IMR-90 (cell line): ENCODE measurements at regions not wholly inside any gene's neighbourhood (a gene's known extent, or its start where the extent isn't known, plus 50 kb on each side); places are given as distances from the start of the nearest gene placed in this dataset.
A peak's percentile ranks its signal among the peaks of the same experiment; 100 is the strongest.

Experiments
- ATAC-seq: fragments of 200-7000 bp; cut with Tn5 transposase; 2 replicates; pipeline ENCODE4 v1.9.1; 2020; ENCODE audit warnings: low read depth, mild to moderate bottlenecking, moderate library complexity
- BruUV-seq: library from RNA; stranded (reverse); fragments of 400-500 nt; replicated peaks from 2 replicates; lab custom pipeline; 2021; lab: Mats Ljungman, UMichigan
- CTCF ChIA-PET: fragments of 300-600 bp; formaldehyde crosslinking; extraction: SDS; loops from one replicate; lab custom pipeline; 2021; ENCODE audit warnings: antibody characterized with exemption; lab: Yijun Ruan, JAX
- POLR2A ChIA-PET: fragments of 300-600 bp; sonication (Branson Sonifier 250); formaldehyde crosslinking; loops from one replicate; lab custom pipeline; 2022; ENCODE audit warnings: antibody characterized with exemption; ENCODE audit not compliant: unreplicated experiment; lab: Charles Lee
- DNase-seq: peaks from one replicate; pipeline ENCODE4 v3.0.0; 2013
- H2AFZ ChIP-seq: replicated peaks from 2 replicates; pipeline ENCODE3; 2013; ENCODE audit warnings: low read length, mild to moderate bottlenecking; ENCODE audit not compliant: poor library complexity
- H2AK5ac ChIP-seq: 2 replicates; pipeline ENCODE4 v1.6.1; 2013; ENCODE audit warnings: low read depth, low read length, inconsistent platforms
- H2AK9ac ChIP-seq: replicated peaks from 2 replicates; pipeline ENCODE3; 2013; ENCODE audit warnings: mild to moderate bottlenecking, low read depth, low read length, moderate library complexity; ENCODE audit not compliant: poor library complexity
- H2BK120ac ChIP-seq: 2 replicates; pipeline ENCODE4 v1.6.1; 2013; ENCODE audit warnings: low read depth, low read length, inconsistent platforms
- H2BK15ac ChIP-seq: 3 replicates; pipeline ENCODE4 v1.6.1; 2013; ENCODE audit warnings: low read depth, low read length, inconsistent platforms
- H2BK20ac ChIP-seq: 2 replicates; pipeline ENCODE4 v1.6.1; 2013; ENCODE audit warnings: low read depth, mild to moderate bottlenecking, inconsistent platforms, low read length, moderate library complexity
- H2BK5ac ChIP-seq: 2 replicates; pipeline ENCODE4 v1.6.1; 2013; ENCODE audit warnings: mild to moderate bottlenecking, low read depth, low read length, inconsistent platforms; ENCODE audit not compliant: poor library complexity, severe bottlenecking
- H3K14ac ChIP-seq: replicated peaks from 2 replicates; pipeline ENCODE4 v1.6.1; 2013; ENCODE audit warnings: low read depth, low read length, inconsistent platforms
- H3K18ac ChIP-seq: 2 replicates; pipeline ENCODE4 v1.6.1; 2013; ENCODE audit warnings: low read depth, low read length, control low read depth
- H3K23ac ChIP-seq: 2 replicates; pipeline ENCODE4 v1.6.1; 2013; ENCODE audit warnings: low read depth, low read length, inconsistent platforms
- H3K27ac ChIP-seq: 2 replicates; pipeline ENCODE4 v1.5.1; 2013; ENCODE audit warnings: mild to moderate bottlenecking, control low read depth, low read length; ENCODE audit not compliant: insufficient read depth
- H3K27me3 ChIP-seq: 2 replicates; pipeline ENCODE4 v1.6.1; 2013; ENCODE audit warnings: low read length; ENCODE audit not compliant: control insufficient read depth, insufficient read depth
- H3K36me3 ChIP-seq: 2 replicates; pipeline ENCODE4 v1.6.1; 2013; ENCODE audit warnings: low read length, mixed read lengths; ENCODE audit not compliant: control insufficient read depth, insufficient read depth
- H3K4ac ChIP-seq: 2 replicates; pipeline ENCODE4 v1.6.1; 2013; ENCODE audit warnings: low read depth, low read length, inconsistent platforms
- H3K4me1 ChIP-seq: 2 replicates; pipeline ENCODE4 v1.6.1; 2013; ENCODE audit warnings: low read length, mixed read lengths; ENCODE audit not compliant: control insufficient read depth, insufficient read depth
- H3K4me2 ChIP-seq: 2 replicates; pipeline ENCODE4 v1.6.1; 2013; ENCODE audit warnings: low read depth, mild to moderate bottlenecking, control low read depth, low read length, moderate library complexity
- H3K4me3 ChIP-seq: 2 replicates; pipeline ENCODE4 v1.5.1; 2013; ENCODE audit warnings: low read depth, mild to moderate bottlenecking, control low read depth, low read length, moderate library complexity; ENCODE audit not compliant: insufficient read depth
- H3K56ac ChIP-seq: 2 replicates; pipeline ENCODE4 v1.6.1; 2013; ENCODE audit warnings: low read length, inconsistent platforms; ENCODE audit not compliant: insufficient read depth; ENCODE audit errors: extremely low read depth
- H3K79me1 ChIP-seq, 2 experiments: 2 replicates each; pipeline ENCODE4 v1.6.1; 2013; ENCODE audit warnings: low read length in 2 of 2, inconsistent platforms in 1 of 2, low read depth in 1 of 2
- H3K9ac ChIP-seq: 2 replicates; pipeline ENCODE4 v1.6.1; 2013; ENCODE audit warnings: low read depth, low read length, control low read depth
- H3K9me1 ChIP-seq: 2 replicates; pipeline ENCODE4 v1.6.1; 2013; ENCODE audit warnings: low read length, inconsistent platforms; ENCODE audit not compliant: insufficient read depth
- H3K9me3 ChIP-seq: 2 replicates; pipeline ENCODE4 v1.6.1; 2013; ENCODE audit warnings: low read length; ENCODE audit not compliant: control insufficient read depth, insufficient read depth
- H4K20me1 ChIP-seq: 2 replicates; pipeline ENCODE4 v1.6.1; 2013; ENCODE audit warnings: low read length, inconsistent platforms; ENCODE audit not compliant: insufficient read depth
- H4K5ac ChIP-seq: 2 replicates; pipeline ENCODE4 v1.6.1; 2013; ENCODE audit warnings: mild to moderate bottlenecking, low read depth, low read length, control low read depth
- H4K8ac ChIP-seq, 2 experiments: 2 replicates each; pipeline ENCODE4 v1.6.1; 2013; ENCODE audit warnings: low read depth in 2 of 2, low read length in 2 of 2, control low read depth in 1 of 2, inconsistent platforms in 1 of 2
- H4K91ac ChIP-seq: 2 replicates; pipeline ENCODE4 v1.6.1; 2013; ENCODE audit warnings: low read depth, low read length, inconsistent platforms; ENCODE audit not compliant: insufficient read depth
- FOS ChIP-seq: fragments of 150-350 bp; IDR thresholded peaks from 2 replicates; pipeline ENCODE4 v1.6.1; 2016; ENCODE audit warnings: low read depth, low read length
- WGBS, 2 experiments: methylation state at CpG; one replicate each; pipeline versions ENCODE4 v1.1.5 to v1.1.7; 2013; ENCODE audit warnings: missing lambda C conversion rate in 2 of 2; ENCODE audit not compliant: insufficient read length in 1 of 2; ENCODE audit errors: extremely low coverage in 2 of 2; 5-methylcytosine and 5-hydroxymethylcytosine counted together
- dilution Hi-C: fragments of 300-500 bp; cut with HindIII; formaldehyde crosslinking; loops from one replicate; pipeline ENCODE4 v1.14.3; 2018; ENCODE audit warnings: low sequenced_read_pairs; ENCODE audit not compliant: unreplicated experiment
- in situ Hi-C: fragments of 300-500 bp; cut with MboI; formaldehyde crosslinking; loops from 3 replicates; pipeline ENCODE4 v1.14.3; 2019; ENCODE audit warnings: low sequenced_read_pairs, inconsistent platforms, mixed read lengths
- intact Hi-C: fragments of 100-400 bp; cut with micrococcal nuclease; formaldehyde crosslinking; loops from 2 replicates; pipeline ENCODE4 v1.10.0; 2022

GRCh38 chr2:226408141-226408540, 391.5 kb downstream of the IRS1 start:
- H2AK9ac ChIP-seq: no peak overlapping the region
- no peak overlapping the region for H3K4me3 ChIP-seq
- H3K27me3 ChIP-seq: no peaks in the 10 kb centered on the region
- in situ Hi-C loops (no loop called here), intact Hi-C loops (loop anchor here (5.0 kb wide), 1 partner anchor 56 kb away; no protein-coding TSS in a partner anchor), dilution Hi-C loops (no loop called here)
- ChIA-PET POLR2A (no interaction called here), CTCF (no interaction called here)
- H4K20me1 ChIP-seq: no peaks in the 10 kb centered on the region
- WGBS, 2 experiments: no CpG with 5 or more reads among the region's 4 CpGs
- H3K9ac ChIP-seq: no peak overlapping the region
- peak overlapping the region; percentile 11; the same call in 1 of the 2 replicates for H2BK20ac ChIP-seq
- no TSS peak for BruUV-seq
- H3K56ac ChIP-seq: no peak overlapping the region
- no peaks in the 10 kb centered on the region; the same call in 1 of the 2 replicates for H3K4me1 ChIP-seq
- H3K36me3 ChIP-seq: no peaks in the 10 kb centered on the region
- ATAC-seq (no peak), DNase-seq (no peak)
- no peak overlapping the region for H3K27ac ChIP-seq
- no peaks in the 10 kb centered on the region for H3K9me1 ChIP-seq
- no peaks in the 10 kb centered on the region for H3K79me1 ChIP-seq
- no peak overlapping the region for H4K5ac ChIP-seq
- no peak overlapping the region for H3K4ac ChIP-seq
- peak overlapping the region; percentile 16; the same call in 1 of the 2 replicates for H2BK120ac ChIP-seq
- H3K18ac ChIP-seq: peak overlapping the region; percentile 23; the same call in 1 of the 2 replicates
- H2AK5ac ChIP-seq: no peak overlapping the region
- no peak overlapping the region for H4K8ac ChIP-seq
- no peak overlapping the region for H2BK5ac ChIP-seq
- H3K4me2 ChIP-seq: no peak overlapping the region
- H3K9me3 ChIP-seq: no peaks in the 10 kb centered on the region
- no peak for TF ChIP-seq FOS
- no peak overlapping the region for H2BK15ac ChIP-seq
- no peak overlapping the region for H2AFZ ChIP-seq
- H3K14ac ChIP-seq: no peak overlapping the region
- no peak overlapping the region for H4K91ac ChIP-seq
- no peak overlapping the region for H3K23ac ChIP-seq
